Endothelial cell of umbilical vein (primary cell): ENCODE measurements at regions not wholly inside any gene's neighbourhood (a gene's known extent, or its start where the extent isn't known, plus 50 kb on each side); places are given as distances from the start of the nearest gene placed in this dataset.
"Not testable (repeated sequence)": the region's sequence is repeated elsewhere in the genome, so short reads cannot be mapped to it uniquely, and the experiment has no call there.

Experiments used
- BruUV-seq: library from RNA; stranded (reverse); fragments of 400-500 nt; replicated peaks from 2 replicates; lab custom pipeline; 2021; lab: Mats Ljungman, UMichigan
- CTCF ChIA-PET: fragments of 300-600, 350-600 bp; sonication (Branson Sonifier 250); formaldehyde crosslinking; loops from one replicate; lab custom pipeline; 2021; ENCODE audit warnings: antibody characterized with exemption, inconsistent platforms; lab: Charles Lee
- POLR2A ChIA-PET: fragments of 300-600, 350-600 bp; sonication (Branson Sonifier 250); formaldehyde crosslinking; loops from one replicate; lab custom pipeline; 2021; ENCODE audit warnings: antibody characterized with exemption, inconsistent platforms; lab: Charles Lee
- DNase-seq: peaks from one replicate; pipeline ENCODE4 v3.0.0-alpha.2; 2011; ENCODE audit warnings: low read depth, low spot score
- FAIRE-seq: peaks from 2 replicates; lab custom pipeline; 2011; peaks lifted over from hg19 to GRCh38; lab: Jason Lieb, UNC
- H2AFZ ChIP-seq: 2 replicates; pipeline ENCODE4 v1.6.0; 2012; ENCODE audit warnings: low read depth, low read length, control low read depth, inconsistent platforms
- H3K27ac ChIP-seq: 2 replicates; pipeline ENCODE4 v1.5.1; 2011; ENCODE audit warnings: low read depth, mild to moderate bottlenecking, control low read depth, low read length, moderate library complexity; ENCODE audit not compliant: insufficient read depth
- H3K27me3 ChIP-seq, 2 experiments: 2 replicates each; pipeline versions ENCODE4 v1.6.0 to v1.6.1; 2011; ENCODE audit warnings: low read length in 2 of 2, mixed read lengths in 1 of 2; ENCODE audit not compliant: control insufficient read depth in 2 of 2, insufficient read depth in 2 of 2
- H3K36me3 ChIP-seq, 2 experiments: 2 replicates in 1 of 2; 3 replicates in 1 of 2; pipeline ENCODE4 v1.5.1; 2011; ENCODE audit warnings: low read length in 2 of 2, mild to moderate bottlenecking in 1 of 2, moderate library complexity in 1 of 2; ENCODE audit not compliant: control insufficient read depth in 2 of 2, insufficient read depth in 2 of 2; ENCODE audit errors: extremely low read depth in 1 of 2
- H3K4me1 ChIP-seq: 3 replicates; pipeline ENCODE4 v1.5.1; 2011; ENCODE audit warnings: mild to moderate bottlenecking, low read length; ENCODE audit not compliant: control insufficient read depth, insufficient read depth; ENCODE audit errors: extremely low read depth
- H3K4me2 ChIP-seq: 2 replicates; pipeline ENCODE4 v1.6.1; 2011; ENCODE audit warnings: low read length, control low read depth, mixed read lengths; ENCODE audit not compliant: insufficient read depth
- H3K4me3 ChIP-seq, 3 experiments: fragments of 200-600 bp in 1 of 3; sonication (generic), shearing (Covaris generic) in 1 of 3; replicated peaks in 1 of 3; 2 replicates each; pipeline ENCODE4 v1.5.1; 2011 to 2016; ENCODE audit warnings: control low read depth in 3 of 3, low read length in 3 of 3, mild to moderate bottlenecking in 2 of 3, inconsistent platforms in 1 of 3, low read depth in 1 of 3, moderate library complexity in 1 of 3; ENCODE audit not compliant: insufficient read depth in 1 of 3
- H3K79me2 ChIP-seq: 2 replicates; pipeline ENCODE4 v1.6.0; 2012; ENCODE audit warnings: low read length, inconsistent platforms; ENCODE audit not compliant: control insufficient read depth, insufficient read depth
- H3K9ac ChIP-seq: replicated peaks from 2 replicates; pipeline ENCODE3; 2011; ENCODE audit warnings: low read length, control low read depth; ENCODE audit not compliant: insufficient read depth; ENCODE audit errors: extremely low read depth
- H3K9me1 ChIP-seq: replicated peaks from 3 replicates; pipeline ENCODE4 v1.6.0; 2011; ENCODE audit warnings: mild to moderate bottlenecking, low read length; ENCODE audit not compliant: control insufficient read depth, insufficient read depth; ENCODE audit errors: extremely low read depth
- H3K9me3 ChIP-seq: replicated peaks from 2 replicates; pipeline ENCODE4 v1.5.1; 2012; ENCODE audit warnings: low read length, inconsistent platforms; ENCODE audit not compliant: control insufficient read depth, insufficient read depth
- H4K20me1 ChIP-seq: replicated peaks from 2 replicates; pipeline ENCODE3; 2011; ENCODE audit warnings: mild to moderate bottlenecking, low read length; ENCODE audit not compliant: control insufficient read depth, insufficient read depth; ENCODE audit errors: extremely low read depth
- EZH2 ChIP-seq: IDR thresholded peaks from 2 replicates; pipeline ENCODE4 v1.6.1; 2012; ENCODE audit warnings: borderline replicate concordance, low read depth, mild to moderate bottlenecking, moderate library complexity, low read length, inconsistent platforms; ENCODE audit not compliant: severe bottlenecking
- FOS ChIP-seq: IDR thresholded peaks from 2 replicates; pipeline ENCODE4 v1.6.1; 2011; ENCODE audit warnings: mild to moderate bottlenecking, low read length, moderate library complexity, borderline replicate concordance; ENCODE audit not compliant: insufficient read depth
- JUN ChIP-seq: IDR thresholded peaks from 2 replicates; pipeline ENCODE4 v1.6.1; 2011; ENCODE audit warnings: borderline replicate concordance, low read depth; ENCODE audit not compliant: insufficient read length, insufficient read depth
- MYC ChIP-seq: IDR thresholded peaks from one replicate; pipeline ENCODE4 v1.6.1; 2011; ENCODE audit warnings: mild to moderate bottlenecking, low read depth, low read length
- POLR2A ChIP-seq: IDR thresholded peaks from 2 replicates; pipeline ENCODE4 v1.6.1; 2012; ENCODE audit warnings: low read depth, mild to moderate bottlenecking, control low read depth, low read length
- POLR2AphosphoS5 ChIP-seq: IDR thresholded peaks from 2 replicates; pipeline ENCODE4 v1.6.1; 2012; ENCODE audit warnings: low read depth, mild to moderate bottlenecking, control low read depth, low read length, moderate library complexity; ENCODE audit not compliant: insufficient read depth
- dilution Hi-C: fragments of 300-500 bp; cut with MboI; formaldehyde crosslinking; loops from one replicate; pipeline ENCODE4 v1.15.0; 2019; ENCODE audit warnings: low sequenced_read_pairs; ENCODE audit not compliant: extremely low pct_ligation_motif_present
- intact Hi-C: fragments of 100-400 bp; cut with micrococcal nuclease; formaldehyde crosslinking; loops from one replicate; pipeline ENCODE4 v1.10.0; 2022
- TF ChIP-seq, protein P1 (sequence below), 2 donors: IDR thresholded peaks; 1 replicate in 1 of 2; 2 replicates in 1 of 2; pipeline ENCODE4 v1.5.1; 2011; ENCODE audit warnings: low read length in 2 of 2, mild to moderate bottlenecking in 2 of 2, moderate library complexity in 2 of 2, control low read depth in 1 of 2, inconsistent platforms in 1 of 2, low read depth in 1 of 2; ENCODE audit not compliant: insufficient read depth in 1 of 2; ENCODE audit errors: extremely low read depth in 1 of 2
- TF ChIP-seq, protein P2 (sequence below): IDR thresholded peaks from 2 replicates; pipeline ENCODE4 v1.6.1; 2011; ENCODE audit not compliant: insufficient read depth, insufficient read length

DNA sequence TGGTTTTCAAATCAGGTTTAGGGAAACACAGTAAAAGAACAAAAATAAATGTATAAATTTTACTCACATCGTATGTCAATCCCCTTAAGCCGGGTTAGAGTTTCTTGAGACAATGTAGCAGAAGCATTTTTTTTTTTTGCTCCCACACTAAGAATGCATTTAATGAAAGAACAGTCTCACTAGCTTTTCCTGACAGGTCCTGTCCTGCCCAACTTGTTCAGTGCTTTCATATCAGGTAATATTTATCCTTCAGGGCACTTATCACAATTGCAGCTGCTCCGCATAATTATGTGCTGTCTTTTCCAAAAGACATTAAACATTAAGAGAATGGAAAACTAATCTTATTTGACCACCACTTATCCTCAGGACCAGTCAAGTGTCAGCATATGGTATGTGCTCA is 632.0 kb downstream of the HTR1B start:
- dilution Hi-C loops (no loop called here), intact Hi-C loops (no loop called here)
- H3K36me3 ChIP-seq = no peaks in the 10 kb centered on the region
- H3K9ac ChIP-seq = no peak overlapping the region
- no TSS peak for BruUV-seq
- POLR2A ChIA-PET = no interaction called here
- H3K9me3 ChIP-seq = no peaks in the 10 kb centered on the region
- H3K27ac ChIP-seq = no peak overlapping the region
- CTCF ChIA-PET = interaction anchor here (1.2 kb wide), 1 partner anchor 20 kb away, joined by 4 read pairs; no protein-coding TSS in a partner anchor
- FAIRE-seq (no peak), DNase-seq (no peak)
- no peaks in the 10 kb centered on the region for H3K9me1 ChIP-seq
- H3K4me1 ChIP-seq = no peaks in the 10 kb centered on the region
- H3K4me2 ChIP-seq = no peak overlapping the region
- TF ChIP-seq FOS (no peak), MYC (no peak), EZH2 (no peak), POLR2AphosphoS5 (no peak), POLR2A (no peak), JUN (no peak)
- TF ChIP-seq, protein P1, sequence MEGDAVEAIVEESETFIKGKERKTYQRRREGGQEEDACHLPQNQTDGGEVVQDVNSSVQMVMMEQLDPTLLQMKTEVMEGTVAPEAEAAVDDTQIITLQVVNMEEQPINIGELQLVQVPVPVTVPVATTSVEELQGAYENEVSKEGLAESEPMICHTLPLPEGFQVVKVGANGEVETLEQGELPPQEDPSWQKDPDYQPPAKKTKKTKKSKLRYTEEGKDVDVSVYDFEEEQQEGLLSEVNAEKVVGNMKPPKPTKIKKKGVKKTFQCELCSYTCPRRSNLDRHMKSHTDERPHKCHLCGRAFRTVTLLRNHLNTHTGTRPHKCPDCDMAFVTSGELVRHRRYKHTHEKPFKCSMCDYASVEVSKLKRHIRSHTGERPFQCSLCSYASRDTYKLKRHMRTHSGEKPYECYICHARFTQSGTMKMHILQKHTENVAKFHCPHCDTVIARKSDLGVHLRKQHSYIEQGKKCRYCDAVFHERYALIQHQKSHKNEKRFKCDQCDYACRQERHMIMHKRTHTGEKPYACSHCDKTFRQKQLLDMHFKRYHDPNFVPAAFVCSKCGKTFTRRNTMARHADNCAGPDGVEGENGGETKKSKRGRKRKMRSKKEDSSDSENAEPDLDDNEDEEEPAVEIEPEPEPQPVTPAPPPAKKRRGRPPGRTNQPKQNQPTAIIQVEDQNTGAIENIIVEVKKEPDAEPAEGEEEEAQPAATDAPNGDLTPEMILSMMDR (IDR thresholded peaks at IDR 0.05; ENCODE audit: extremely low read depth in 1 of 2, insufficient read depth in 1 of 2, low read depth in 1 of 2, low read length in 2 of 2) = no peak
- TF ChIP-seq, protein P2, sequence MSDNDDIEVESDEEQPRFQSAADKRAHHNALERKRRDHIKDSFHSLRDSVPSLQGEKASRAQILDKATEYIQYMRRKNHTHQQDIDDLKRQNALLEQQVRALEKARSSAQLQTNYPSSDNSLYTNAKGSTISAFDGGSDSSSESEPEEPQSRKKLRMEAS = no peak
- H2AFZ ChIP-seq = no peak overlapping the region
- no peaks in the 10 kb centered on the region for H3K79me2 ChIP-seq
- H3K4me3 ChIP-seq = no peak overlapping the region
- no peaks in the 10 kb centered on the region for H3K27me3 ChIP-seq
- no peaks in the 10 kb centered on the region for H4K20me1 ChIP-seq

DNA sequence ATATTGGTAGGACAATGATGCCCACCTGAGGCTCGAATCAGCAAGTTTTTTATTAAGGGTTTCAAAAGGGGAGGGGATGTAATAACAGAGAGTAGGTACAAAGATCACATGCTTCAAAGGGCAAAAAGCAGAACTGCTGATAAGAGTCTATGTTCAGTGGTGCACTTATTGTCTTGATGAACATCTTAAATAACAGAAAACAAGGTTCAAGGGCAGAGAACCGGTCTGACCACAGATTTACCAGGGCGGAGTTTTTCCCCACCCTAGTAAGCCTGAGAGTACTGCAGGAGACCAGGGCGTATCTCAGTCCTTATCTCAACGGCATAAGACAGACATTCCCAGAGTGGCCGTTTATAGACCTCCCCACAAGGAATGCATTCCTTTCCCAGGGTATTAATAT is 639.7 kb downstream of the HTR1B start:
- POLR2A ChIA-PET, H3K36me3 ChIP-seq, H3K9me3 ChIP-seq, dilution Hi-C loops, H3K4me1 ChIP-seq, FAIRE-seq, intact Hi-C loops, H3K9ac ChIP-seq, DNase-seq, H4K20me1 ChIP-seq, H3K79me2 ChIP-seq, H3K4me2 ChIP-seq, BruUV-seq, H3K4me3 ChIP-seq, H2AFZ ChIP-seq, H3K9me1 ChIP-seq, H3K27ac ChIP-seq, H3K27me3 ChIP-seq: not testable (repeated sequence)
- CTCF ChIA-PET = interaction anchor here (1.3 kb wide), 1 partner anchor 9 kb away, joined by 3 read pairs; no protein-coding TSS in a partner anchor
